ENCODE measurements at regions not wholly inside any gene's neighbourhood (a gene's known extent, or its start where the extent isn't known, plus 50 kb on each side); places are given as distances from the start of the nearest gene placed in this dataset.

DNA sequence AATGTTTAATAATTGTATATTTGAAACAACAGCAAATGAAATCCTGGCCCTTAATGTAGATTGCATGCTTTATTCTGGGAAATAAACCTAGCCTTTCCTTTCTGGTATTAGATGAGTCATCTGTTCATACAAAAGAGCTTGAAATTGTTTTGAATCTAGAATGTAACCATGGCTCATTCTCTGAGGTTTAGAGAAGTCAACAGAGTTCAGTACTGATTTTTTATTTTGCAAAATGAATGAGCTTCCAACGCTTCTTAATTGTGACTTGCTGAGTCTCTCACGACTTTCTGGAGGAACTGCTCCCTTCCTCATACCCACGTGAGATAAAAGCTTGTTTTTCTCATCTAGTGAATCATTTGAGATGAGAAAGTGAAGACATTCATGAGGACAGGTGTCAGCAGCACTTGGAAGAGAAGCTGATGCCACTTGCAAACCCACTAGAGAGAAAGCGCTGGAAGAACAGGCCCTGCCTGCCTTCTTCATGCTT is 509.6 kb downstream of the VRK1 start:
- no peak for DNase-seq

DNA sequence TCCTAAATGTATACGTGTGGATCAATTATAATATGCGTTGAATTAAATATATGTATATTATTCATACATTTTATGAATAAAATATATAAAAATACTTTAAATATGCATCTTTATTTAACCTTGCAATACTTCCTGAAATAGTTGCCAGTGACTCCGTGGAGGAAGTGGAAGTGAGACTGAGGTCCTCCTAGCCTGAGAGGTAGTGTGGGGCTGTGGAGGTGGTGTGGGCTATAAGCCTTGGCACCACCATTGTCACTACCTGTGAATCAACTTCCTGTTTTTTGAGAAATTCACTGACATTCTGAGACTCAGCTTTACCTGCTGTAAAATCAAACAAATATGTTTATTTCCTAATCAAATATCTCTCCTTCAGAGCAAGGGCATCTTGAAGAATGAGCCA is 514.2 kb downstream of the VRK1 start:
- no peak for DNase-seq

DNA sequence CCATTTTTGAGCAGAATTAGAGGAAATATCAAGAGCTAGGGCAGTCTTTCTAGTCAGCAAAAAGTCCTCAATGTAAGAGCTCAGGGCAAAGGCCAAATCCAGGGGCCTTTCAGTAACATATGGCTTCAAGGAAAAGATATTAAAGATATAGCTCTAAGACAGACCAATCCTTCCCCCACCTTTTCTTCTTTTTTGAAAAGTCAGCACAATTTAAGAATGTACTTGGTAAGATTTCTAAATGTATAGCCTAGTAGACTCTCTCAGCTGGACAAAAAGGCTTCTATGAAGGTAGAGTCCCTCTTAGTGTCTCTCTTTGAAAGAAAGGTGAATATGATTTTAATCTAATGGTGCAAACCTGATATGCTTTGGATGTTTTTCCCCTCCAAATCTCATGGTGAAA is 515.7 kb downstream of the VRK1 start:
- no peak for DNase-seq

DNA sequence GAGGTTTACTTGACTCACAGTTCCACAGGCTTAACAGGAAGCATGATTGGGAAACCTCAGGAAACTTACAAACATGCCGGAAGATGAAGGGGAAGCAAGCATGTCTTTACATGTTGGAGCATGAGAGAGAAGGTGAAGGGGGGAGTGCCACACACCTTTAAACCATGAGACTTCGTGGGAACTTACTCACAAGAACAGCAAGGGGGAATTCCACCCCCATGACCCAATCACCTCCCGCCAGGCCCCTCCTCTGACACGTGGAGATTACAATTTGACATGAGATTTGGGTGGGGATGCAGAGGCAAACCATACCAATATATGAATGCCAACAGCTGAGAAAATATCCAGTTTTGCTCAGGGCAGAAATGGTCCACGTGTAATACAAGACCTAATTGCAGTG is 518.6 kb downstream of the VRK1 start:
- DNase-seq: no peak

DNA sequence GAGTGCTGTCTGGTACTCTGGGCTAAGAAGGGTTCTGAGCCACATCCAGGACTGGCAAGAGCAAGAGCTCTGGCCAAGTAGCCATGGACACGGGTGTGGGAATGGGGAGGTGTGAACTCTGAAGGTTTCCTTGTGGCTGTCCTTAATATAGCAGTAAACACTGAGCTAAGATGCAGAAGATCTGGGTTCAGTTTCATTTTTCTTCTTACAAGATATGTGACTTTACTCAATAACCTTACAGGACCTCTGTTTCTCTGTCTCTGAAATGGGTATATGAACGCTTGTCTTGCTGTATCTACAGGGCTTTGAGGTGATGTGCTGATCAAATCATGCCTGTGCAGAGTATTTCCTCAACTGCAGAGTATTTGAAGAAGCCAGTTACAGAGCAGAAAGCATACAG is 521.2 kb downstream of the VRK1 start:
- DNase-seq: no peak

DNA sequence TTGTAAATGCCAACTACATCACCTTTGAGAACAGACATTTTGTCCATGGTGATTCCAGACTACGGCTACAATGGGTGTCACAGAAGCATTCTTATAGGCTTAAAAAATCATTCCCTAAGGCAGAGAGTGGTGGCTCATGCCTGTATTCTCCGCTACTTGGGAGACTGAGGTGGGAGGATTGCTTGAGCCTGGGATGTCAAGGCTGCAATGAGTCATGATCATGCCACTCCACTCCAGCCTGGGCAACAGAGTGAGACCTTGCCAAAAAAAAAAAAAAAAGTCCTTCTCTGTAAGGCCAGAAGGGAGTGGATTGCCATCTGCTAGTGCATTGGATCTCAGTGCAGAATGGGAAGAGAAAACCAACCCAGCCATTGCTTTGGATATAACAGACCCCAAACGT is 522.5 kb downstream of the VRK1 start:
- no peak for DNase-seq

DNA sequence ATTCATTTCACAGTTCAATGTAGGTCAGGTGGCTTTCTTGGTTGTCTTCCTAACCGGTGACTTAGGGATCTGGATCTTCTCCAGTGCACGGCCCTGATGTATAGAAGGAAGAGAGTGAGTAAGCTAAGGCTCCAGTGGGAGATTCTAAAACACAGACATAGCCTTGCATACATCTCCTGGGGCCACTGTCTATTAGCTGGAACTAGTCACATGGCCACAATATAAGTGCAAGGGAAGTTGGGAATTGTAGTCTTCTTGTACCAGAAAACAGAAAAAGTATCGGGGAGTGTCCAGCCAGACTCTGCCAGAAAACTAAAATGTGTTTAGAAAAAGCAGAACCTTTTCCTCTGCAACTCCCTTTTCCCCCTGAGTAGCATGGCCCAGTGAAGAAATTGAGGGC is 531.6 kb downstream of the VRK1 start:
- no peak for DNase-seq

DNA sequence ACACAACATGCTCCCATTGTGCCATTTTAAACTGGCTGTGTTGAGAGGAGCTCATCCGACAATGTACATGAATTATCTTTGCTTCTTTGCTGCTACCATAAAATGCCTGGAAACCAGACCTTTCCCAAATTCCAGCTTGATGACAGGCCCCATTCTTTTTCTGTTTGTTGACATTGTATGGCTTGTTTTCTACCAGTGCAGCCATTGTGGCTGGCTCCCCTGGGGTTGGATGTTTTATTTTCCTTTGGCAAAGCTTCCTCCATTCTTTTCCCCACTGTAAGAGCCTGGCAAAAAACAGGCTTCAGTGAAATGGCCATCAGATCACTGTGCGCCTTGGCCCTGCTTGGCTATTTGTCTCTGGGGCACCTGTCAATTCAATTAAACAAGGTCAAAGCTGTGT is 532.5 kb downstream of the VRK1 start:
- DNase-seq: no peak

DNA sequence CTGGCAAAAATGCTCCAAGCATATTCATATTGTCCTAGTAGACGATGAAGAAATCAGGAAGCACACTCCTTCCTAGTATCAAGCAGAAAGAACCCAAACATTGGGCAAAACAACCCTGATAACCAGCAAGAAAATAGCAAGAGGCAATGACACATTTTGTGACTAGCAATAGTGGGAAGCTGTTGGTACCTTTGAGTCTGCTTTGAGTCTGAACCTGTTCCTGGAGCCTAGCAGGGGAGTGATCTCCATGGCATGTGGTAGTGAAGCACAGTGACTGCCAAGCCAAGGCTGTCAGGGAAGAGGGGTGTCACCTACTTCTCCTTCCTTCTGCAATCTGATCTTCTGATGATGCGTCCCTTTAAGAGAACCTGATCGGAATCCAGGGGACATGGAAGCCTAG is 533.9 kb downstream of the VRK1 start:
- no peak for DNase-seq

DNA sequence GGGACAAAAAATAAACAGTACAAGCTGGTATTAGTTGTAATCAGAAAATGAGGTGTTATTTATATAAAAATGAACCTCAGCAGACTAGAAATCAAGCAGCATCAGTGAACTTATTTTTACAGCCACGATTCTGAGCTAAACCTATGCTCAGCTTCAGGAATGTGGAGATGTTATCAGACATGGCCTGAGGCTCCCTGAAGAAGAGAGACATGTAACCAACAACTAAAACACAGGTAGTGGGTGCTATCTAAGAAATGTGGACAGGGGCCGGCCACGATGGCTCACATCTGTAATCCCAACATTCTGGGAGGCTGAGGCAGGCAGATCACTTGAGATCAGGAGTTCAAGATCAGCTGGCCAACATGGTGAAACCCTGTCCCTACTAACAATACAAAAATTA is 534.3 kb downstream of the VRK1 start:
- DNase-seq: no peak

DNA sequence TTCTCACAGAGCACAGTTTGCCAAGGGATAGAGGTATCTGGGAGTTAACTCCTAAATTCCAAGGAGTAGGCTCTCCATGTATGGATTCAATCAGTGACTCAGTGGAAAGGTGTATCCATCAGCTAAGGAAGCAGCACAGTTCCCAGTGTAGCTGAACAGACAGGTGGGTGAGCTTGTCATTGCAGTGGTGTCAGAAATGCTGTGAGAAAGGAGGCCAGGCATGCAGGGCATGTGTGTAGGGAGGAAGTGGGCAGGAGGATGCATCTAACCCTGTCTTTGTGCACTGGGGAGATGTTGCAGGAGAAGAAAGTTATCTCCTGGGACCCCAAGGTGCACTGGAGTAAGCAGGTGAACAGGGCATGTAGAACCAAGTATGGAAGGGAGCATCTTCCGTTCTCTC is 539.0 kb downstream of the VRK1 start:
- DNase-seq: no peak

DNA sequence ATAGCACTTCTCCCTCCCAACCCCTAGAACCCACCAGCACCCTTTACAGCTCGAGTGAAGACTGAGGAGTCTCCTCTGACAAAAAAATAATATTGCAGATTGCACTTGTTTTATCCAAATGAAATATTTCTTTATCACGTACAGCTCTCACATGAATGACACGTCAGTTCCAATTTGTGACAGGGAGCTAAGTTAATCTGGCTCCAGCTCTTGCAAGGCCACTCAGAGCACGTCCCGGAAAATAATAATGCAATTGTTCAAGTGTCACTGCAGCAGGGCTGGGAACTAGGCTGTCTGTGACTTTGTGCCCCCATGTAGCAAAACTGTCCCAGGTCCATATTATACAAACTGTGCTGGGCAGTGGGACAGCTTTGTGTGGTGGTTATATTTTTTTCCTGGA is 539.6 kb downstream of the VRK1 start:
- DNase-seq: no peak

DNA sequence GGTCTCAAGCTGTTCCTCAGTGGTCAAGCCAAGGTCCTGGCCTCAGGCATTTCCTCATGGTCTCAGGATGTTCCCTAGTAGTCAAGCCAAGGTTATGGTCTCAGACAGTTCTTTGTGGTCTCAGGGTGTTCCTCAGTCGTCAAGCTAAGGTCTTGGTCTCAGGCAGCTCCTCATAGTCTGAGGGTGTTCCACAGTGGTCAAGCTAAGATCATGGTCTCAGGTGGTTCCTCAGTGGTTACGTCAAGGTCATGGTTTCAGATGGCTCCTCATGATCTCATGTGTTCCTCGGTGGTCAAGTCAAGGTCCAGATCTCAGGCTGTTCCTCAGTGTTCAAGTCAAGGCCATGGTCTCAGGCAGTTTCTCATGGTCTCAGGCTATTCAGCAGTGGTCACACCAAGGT is 540.1 kb downstream of the VRK1 start:
- no peak for DNase-seq

DNA sequence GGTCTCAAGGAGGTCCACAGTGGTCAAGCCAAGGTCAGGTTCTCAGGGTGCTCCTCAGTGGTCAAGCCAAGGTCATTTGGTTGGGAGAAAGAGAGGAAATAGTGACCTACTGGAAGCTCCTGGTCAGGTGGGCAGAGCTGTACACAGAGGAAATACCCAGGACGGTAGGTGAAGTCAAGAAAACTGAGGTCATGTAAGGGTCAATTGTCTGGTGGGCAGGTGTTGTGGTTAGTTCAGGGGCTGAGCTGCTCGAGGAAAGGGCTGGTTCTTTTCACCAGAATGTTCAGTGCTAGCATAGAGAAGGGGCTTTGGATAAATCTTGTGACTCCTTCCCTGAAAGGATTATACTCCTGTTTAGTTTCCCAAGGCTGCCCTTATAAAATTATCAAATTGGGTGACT is 540.5 kb downstream of the VRK1 start:
- DNase-seq: no peak

DNA sequence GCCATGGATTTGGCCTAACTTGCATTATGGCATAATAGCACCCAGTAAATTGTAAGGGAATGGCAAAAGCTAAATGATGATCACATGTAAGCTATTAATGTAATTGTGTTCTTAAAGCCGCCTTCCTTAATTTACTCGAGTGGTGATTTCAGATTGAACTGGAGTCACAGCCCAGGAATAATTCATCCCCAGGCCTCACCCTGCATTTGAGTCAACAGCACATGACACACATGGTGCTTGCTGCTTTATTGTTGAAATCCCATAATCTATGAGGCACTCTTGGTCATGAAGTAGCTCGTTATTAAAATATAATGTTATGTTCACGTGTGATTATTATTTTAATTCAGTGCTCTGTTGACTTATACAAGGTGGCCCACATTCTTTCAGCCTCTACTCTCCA is 547.5 kb downstream of the VRK1 start:
- no peak for DNase-seq

DNA sequence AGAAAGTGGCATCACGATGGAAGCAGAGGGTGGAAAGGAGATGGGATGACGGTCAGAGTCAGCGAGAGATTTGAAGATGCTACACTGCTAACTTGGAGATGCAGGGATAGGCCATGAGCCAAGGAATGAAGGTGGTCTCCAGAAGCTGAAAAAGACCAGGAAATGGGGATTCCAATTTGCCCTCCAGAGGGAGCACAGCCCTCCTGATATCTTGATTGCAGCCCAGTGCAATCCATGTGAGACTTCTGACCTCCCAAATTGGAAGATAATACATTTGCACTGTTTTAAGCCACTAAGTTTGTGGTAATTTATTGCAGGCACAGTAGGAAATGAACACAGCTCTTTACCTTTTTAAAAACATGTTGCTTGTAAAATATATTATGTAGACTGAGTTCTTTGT is 549.5 kb downstream of the VRK1 start:
- DNase-seq: no peak

DNA sequence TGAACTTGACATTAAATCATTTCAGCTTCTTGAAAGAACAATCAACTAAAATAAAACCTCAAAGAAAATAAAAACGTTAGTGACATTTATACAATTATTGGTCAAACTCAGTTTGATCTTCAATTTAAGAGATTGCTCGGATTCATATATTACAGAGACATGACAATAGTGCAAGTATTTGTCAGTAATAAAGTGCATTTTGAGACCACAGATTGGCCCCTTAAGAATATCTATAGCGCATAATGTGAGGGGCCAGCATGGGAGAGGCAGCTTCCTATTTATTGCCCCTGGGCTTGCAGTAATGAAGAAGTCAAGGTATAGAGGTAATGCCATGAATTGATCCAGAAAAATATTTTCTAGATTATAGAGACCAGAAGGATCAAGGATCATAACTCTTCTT is 552.3 kb downstream of the VRK1 start:
- no peak for DNase-seq

DNA sequence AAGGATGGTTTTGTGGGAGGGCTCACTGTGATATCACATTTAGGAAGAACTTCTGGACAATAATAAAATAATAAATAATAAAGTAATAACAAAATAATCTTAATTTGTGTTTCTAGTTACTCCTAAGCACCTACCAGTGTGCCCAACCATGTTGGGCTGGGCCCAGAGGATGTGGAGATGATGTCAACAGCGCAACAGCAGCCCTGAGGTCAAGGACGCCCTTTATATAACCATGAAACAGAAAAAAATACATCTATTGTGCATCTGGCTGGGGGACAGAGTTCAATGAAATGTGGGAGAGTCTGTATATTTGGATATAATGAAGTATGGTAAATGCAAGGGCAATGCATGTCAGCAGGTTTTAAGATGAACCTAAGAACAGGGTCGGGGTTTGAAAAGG is 552.8 kb downstream of the VRK1 start:
- DNase-seq: no peak

DNA sequence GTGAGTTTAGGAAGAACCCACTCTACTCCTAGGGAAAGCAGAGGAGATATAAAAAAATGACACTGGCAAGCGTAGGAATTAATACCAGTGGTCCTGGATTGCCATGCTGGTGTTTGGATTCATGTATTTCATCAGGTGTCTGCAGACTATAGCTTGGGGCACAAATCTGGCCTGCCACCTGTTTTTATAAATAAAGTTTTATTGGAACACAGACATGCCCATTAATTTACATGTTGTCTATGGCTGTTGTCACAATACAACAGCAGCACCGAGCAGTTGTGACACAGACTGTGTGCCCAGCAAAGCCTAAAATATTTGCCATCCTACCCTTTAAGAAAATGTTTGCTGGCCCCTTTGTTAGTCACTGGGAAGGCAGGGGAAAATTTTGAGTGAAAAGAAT is 553.2 kb downstream of the VRK1 start:
- DNase-seq: no peak

DNA sequence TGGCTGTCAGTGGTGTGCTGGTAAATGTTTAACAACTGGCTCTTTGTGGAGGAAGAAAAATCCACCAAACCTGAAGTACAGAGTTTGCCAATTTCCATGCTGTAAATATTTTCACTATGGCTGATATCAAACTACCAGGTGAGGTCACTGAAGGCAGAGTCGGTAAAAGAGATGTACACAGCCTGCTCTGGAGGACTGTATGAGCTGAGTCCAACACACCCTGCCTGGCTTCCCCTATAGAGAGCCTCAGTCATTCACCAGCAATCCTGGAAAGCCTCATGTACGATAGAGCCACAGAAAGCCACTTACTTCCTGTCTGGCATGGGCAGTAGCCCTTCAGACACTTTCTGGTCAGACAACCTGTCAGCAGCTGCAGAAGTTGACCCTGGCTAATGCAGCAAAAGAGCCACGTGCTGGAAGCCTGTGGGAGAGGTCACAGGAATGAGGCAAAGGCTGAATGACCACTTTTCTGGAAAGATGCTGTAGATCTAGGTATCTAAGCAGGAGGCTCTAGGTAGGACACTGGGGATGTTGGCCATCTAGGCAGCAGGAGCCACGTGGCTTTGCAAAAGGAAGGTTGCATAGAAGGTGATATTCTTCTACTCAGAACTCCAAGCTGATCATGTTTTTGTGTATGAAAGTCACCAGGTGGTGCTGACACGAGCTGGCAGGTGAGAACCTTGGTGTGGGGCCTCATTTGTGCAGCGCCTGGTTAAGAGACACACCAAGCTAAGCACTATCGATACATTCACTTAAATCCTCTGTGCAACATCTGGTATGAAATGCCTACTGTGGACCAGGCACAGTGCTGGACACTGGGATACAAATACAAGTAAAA is 553.9 kb downstream of the VRK1 start:
- DNase-seq: no peak

DNA sequence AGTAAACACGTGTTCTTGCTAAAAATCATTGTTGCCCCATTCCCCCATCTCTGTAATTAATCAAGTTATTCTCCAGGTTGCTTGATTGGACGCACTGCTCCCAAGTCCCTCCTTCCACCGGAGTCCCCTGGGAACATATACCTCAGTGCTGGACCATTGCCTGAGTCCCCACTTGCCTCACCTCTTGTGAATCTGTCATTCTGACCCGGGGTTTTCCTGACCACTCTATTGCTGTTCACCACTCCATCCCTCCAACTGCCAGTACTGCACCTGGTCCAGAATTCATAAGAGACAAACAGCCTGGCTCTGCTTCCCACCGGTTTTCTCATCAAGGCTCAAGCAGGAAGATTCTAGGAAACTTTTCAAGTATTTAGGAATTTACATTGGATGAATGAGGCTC is 555.9 kb downstream of the VRK1 start:
- no peak for DNase-seq

DNA sequence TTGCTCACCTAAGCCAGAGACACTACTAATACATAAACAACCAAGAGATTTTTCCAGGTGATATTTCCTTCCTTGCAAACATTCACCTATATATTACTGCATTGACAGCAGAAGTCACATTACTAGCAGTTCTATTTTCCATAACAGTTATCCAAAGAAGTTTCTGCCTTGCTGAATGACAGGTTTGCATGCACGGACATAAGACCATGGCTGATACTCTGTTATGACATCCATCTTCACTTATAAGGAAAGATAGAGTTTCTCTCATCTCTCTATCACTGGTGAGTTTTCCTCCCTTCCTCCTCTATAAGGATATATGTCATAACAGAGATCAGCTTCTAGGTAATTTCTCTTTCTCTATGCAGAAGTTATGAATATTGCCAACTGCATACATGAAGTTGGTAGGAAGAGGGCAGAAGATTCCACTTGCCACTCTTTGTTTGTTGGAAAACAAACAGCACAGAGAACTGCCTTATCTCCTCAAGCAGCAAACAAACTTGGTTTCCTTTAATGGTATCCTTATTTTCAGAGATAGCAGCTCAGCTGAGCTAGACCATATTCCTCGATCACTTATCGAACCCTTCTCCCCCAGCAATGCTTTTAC is 557.0 kb downstream of the VRK1 start:
- no peak for DNase-seq

DNA sequence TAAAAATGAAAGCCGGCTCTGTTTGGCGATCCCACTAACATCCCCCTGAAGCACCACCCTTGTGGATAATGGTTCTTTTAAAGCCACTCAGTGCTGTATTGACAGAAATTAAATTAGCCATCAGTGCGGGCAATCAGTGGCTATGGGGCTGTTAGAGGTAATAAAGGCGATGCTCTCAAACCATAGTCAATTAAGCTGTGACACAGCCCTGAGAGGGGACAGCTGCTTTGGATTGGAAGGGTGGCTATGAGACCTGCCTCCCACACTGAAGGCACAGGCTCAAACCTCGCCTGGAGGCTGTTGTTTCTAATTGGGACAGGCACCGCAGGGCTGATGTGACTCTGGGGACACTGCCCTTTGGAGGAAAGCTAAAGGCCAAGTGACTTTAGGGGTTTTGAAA is 562.2 kb downstream of the VRK1 start:
- DNase-seq: no peak

DNA sequence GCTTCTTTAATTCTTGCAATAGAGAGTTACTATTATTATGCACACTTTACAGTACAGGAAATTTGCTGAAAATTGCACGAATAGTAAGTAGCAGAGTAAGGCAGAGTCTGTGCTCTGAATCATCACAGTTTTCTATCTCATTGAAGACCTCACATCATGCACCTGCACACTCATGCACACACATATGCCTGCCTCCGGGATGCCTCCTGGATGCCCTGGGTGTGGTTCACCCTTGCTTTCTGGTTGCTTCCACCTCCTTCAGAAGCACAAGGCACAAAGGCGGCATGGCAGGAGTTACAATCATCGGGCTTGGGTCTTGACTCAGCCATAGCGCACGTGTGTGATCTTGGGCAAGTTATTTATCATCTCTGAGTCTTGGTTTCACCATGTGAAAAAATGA is 564.0 kb downstream of the VRK1 start:
- no peak for DNase-seq

DNA sequence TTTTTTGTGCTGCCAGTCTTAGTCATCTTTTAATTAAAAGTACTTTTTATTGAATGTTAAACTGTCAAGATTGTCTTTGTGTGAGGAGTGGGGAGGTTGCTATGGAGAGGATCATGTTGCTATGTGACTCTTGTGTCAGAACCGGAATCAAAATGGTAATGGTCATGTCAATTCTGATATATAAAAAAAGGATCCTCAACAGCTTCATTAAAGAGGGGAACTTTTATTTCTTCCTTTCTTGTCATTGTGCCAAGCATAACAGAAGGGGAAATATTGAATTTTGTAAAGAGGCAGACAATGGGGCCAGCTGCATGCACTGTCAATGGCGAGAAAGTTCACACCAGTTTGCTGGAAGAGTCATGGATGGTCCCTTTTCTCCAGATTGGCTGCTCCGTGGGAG is 564.8 kb downstream of the VRK1 start:
- DNase-seq: no peak
